ENCODE measurements at regions not wholly inside any gene's neighbourhood (a gene's known extent, or its start where the extent isn't known, plus 50 kb on each side); places are given as distances from the start of the nearest gene placed in this dataset.

DNA sequence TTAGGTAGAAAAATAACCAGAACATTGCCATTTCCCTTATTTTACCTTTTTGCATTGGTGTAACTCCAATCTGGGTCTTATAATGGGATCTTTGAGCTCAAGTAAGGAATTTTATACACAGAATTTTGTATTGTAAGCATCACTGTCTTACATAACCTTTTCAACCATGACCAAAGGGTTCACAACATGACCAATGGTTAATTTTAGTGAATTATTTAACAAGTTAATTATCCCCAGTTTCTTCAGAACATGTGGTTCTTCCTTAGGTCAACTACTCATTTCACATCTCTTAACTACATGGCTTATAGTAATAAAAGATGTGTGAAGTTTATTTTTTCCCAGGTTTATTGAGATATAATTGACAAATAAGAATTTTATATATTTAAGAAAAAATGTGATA, 74.2 kb upstream of the RHOBTB1 start:
- ChIA-PET CTCF (no interaction called here), POLR2A (no interaction called here)
- Histone ChIP-seq H4K20me1 (ENCODE audit: control insufficient read depth, insufficient read depth, low read length, poor library complexity, severe bottlenecking) (no peaks in the 10 kb centered on the region), H3K9me3 (ENCODE audit: control extremely low read depth in 1 of 3, control insufficient read depth in 2 of 3, insufficient read depth in 1 of 3, low read length in 2 of 3) (no peaks in the 10 kb centered on the region), H3K79me2 (ENCODE audit: control insufficient read depth, insufficient read depth, low read length) (no peaks in the 10 kb centered on the region), H3K9ac (ENCODE audit: low read length) (no peak overlapping the region), H3K4me1 (ENCODE audit: control insufficient read depth in 2 of 2, insufficient read depth in 2 of 2, low read length in 2 of 2) (no peaks in the 10 kb centered on the region), H3K4me2 (replicated peaks; ENCODE audit: low read depth, low read length, poor library complexity, severe bottlenecking) (no peak overlapping the region), H3K27ac (ENCODE audit: low read length in 2 of 2) (no peak overlapping the region), H3K36me3 (replicated peaks in 1 of 2; ENCODE audit: control extremely low read depth in 1 of 2, control insufficient read depth in 1 of 2, extremely low read depth in 1 of 2, insufficient read depth in 2 of 2, low read length in 1 of 2) (no peaks in the 10 kb centered on the region), H3K27me3 (replicated peaks in 1 of 4; ENCODE audit: control extremely low read depth in 1 of 4, control insufficient read depth in 3 of 4, insufficient read depth in 4 of 4, low read length in 3 of 4) (peaks cover 0 to 7% (median 0%) of the 10 kb centered on the region in 4 experiments), H2AFZ (ENCODE audit: insufficient read depth, low read depth, low read length, poor library complexity, severe bottlenecking) (no peak overlapping the region), H3K4me3 (ENCODE audit: control extremely low read depth in 1 of 5, extremely low read depth in 1 of 5, insufficient read depth in 1 of 5, low read depth in 2 of 5, low read length in 4 of 5) (no peak overlapping the region)
- H3K9me3 Mint-ChIP-seq (ENCODE audit: insufficient read depth) = peaks cover 2% of the 10 kb centered on the region
- intact Hi-C loops (cut with micrococcal nuclease) = no loop called here
- H3K4me3 Mint-ChIP-seq = no peak overlapping the region
- no peaks in the 10 kb centered on the region for H3K4me1 Mint-ChIP-seq
- H3K27ac Mint-ChIP-seq = no peak overlapping the region
- DNase-seq = no peak
- TF ChIP-seq, protein P1, sequence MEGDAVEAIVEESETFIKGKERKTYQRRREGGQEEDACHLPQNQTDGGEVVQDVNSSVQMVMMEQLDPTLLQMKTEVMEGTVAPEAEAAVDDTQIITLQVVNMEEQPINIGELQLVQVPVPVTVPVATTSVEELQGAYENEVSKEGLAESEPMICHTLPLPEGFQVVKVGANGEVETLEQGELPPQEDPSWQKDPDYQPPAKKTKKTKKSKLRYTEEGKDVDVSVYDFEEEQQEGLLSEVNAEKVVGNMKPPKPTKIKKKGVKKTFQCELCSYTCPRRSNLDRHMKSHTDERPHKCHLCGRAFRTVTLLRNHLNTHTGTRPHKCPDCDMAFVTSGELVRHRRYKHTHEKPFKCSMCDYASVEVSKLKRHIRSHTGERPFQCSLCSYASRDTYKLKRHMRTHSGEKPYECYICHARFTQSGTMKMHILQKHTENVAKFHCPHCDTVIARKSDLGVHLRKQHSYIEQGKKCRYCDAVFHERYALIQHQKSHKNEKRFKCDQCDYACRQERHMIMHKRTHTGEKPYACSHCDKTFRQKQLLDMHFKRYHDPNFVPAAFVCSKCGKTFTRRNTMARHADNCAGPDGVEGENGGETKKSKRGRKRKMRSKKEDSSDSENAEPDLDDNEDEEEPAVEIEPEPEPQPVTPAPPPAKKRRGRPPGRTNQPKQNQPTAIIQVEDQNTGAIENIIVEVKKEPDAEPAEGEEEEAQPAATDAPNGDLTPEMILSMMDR (IDR thresholded peaks at IDR 0.05) = no peak
- TF ChIP-seq EZH2 (IDR thresholded peaks at IDR 0.05; ENCODE audit: borderline replicate concordance, insufficient read depth, low read depth, low read length, poor library complexity, severe bottlenecking) = no peak
- H3K27me3 Mint-ChIP-seq = peaks cover 11% of the 10 kb centered on the region
- no peak for ATAC-seq (ENCODE audit: low read depth)

DNA sequence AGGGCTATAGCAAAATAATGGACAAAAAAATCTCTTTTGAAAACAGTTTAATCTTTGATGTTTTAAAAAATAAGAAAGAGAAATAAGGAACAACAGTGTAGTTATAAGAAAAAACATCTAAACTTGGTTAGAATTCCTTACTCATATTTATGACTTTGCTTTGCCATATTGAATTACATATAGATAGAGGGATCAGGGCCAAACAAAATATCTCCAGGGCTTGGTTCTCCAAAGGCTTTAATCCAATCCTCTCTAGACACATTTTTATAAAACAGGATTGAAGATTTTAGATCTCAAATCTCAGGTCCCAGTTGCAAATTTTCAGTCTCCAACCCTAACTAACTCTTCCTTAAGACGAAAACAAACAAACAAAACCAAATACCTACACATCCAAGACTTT, 72.6 kb upstream of the RHOBTB1 start:
- Histone ChIP-seq H3K27me3 (replicated peaks in 1 of 4; ENCODE audit: control extremely low read depth in 1 of 4, control insufficient read depth in 3 of 4, insufficient read depth in 4 of 4, low read length in 3 of 4) (peaks cover 0 to 7% (median 0%) of the 10 kb centered on the region in 4 experiments), H3K27ac (ENCODE audit: low read length in 2 of 2) (no peak overlapping the region), H2AFZ (ENCODE audit: insufficient read depth, low read depth, low read length, poor library complexity, severe bottlenecking) (no peak overlapping the region), H3K4me2 (replicated peaks; ENCODE audit: low read depth, low read length, poor library complexity, severe bottlenecking) (no peak overlapping the region), H3K79me2 (ENCODE audit: control insufficient read depth, insufficient read depth, low read length) (no peaks in the 10 kb centered on the region), H3K9me3 (ENCODE audit: control extremely low read depth in 1 of 3, control insufficient read depth in 2 of 3, insufficient read depth in 1 of 3, low read length in 2 of 3) (no peaks in the 10 kb centered on the region), H3K9ac (ENCODE audit: low read length) (no peak overlapping the region), H3K36me3 (replicated peaks in 1 of 2; ENCODE audit: control extremely low read depth in 1 of 2, control insufficient read depth in 1 of 2, extremely low read depth in 1 of 2, insufficient read depth in 2 of 2, low read length in 1 of 2) (no peaks in the 10 kb centered on the region), H3K4me1 (ENCODE audit: control insufficient read depth in 2 of 2, insufficient read depth in 2 of 2, low read length in 2 of 2) (no peaks in the 10 kb centered on the region), H3K4me3 (ENCODE audit: control extremely low read depth in 1 of 5, extremely low read depth in 1 of 5, insufficient read depth in 1 of 5, low read depth in 2 of 5, low read length in 4 of 5) (no peak overlapping the region), H4K20me1 (ENCODE audit: control insufficient read depth, insufficient read depth, low read length, poor library complexity, severe bottlenecking) (no peaks in the 10 kb centered on the region)
- no peak for DNase-seq
- Mint-ChIP-seq H3K27ac (no peak overlapping the region), H3K9me3 (ENCODE audit: insufficient read depth) (peaks cover 2% of the 10 kb centered on the region), H3K4me1 (no peaks in the 10 kb centered on the region), H3K4me3 (no peak overlapping the region), H3K27me3 (peaks cover 8% of the 10 kb centered on the region)
- ChIA-PET POLR2A (no interaction called here), CTCF (no interaction called here)
- WGBS (ENCODE audit: insufficient coverage) = no CpG with 5 or more reads among the region's 1 CpG
- TF ChIP-seq, protein P1 (IDR thresholded peaks at IDR 0.05) = no peak
- no peak for TF ChIP-seq EZH2 (IDR thresholded peaks at IDR 0.05; ENCODE audit: borderline replicate concordance, insufficient read depth, low read depth, low read length, poor library complexity, severe bottlenecking)
- ATAC-seq (ENCODE audit: low read depth) = no peak
- intact Hi-C loops (cut with micrococcal nuclease) = no loop called here

Measured in B cell (primary cell).